HL-60 (cell line): ENCODE measurements at regions not wholly inside any gene's neighbourhood (a gene's known extent, or its start where the extent isn't known, plus 50 kb on each side); places are given as distances from the start of the nearest gene placed in this dataset.

ENCODE experiments used
- DNase-seq, 2 experiments: peaks; one replicate each; pipeline ENCODE4 v3.0.0-alpha.2; 2010 to 2020; ENCODE audit warnings: low read depth in 1 of 2, low spot score in 1 of 2
- H3K27ac ChIP-seq: fragments of 250-450 bp; sonication (Bioruptor Pico); replicated peaks from 2 replicates; pipeline ENCODE4 v1.5.1; 2020; ENCODE audit warnings: mild to moderate bottlenecking, moderate library complexity
- H3K27me3 ChIP-seq: fragments of 250-450 bp; sonication (Bioruptor Pico); 2 replicates; pipeline ENCODE4 v1.5.1; 2021; ENCODE audit warnings: mild to moderate bottlenecking, moderate library complexity; ENCODE audit not compliant: insufficient read depth, poor library complexity, severe bottlenecking
- H3K4me3 ChIP-seq: replicated peaks from 2 replicates; pipeline ENCODE4 v1.5.1; 2011; ENCODE audit warnings: mild to moderate bottlenecking, control low read depth, low read length; ENCODE audit not compliant: insufficient read depth
- GABPA ChIP-seq: IDR thresholded peaks from 2 replicates; pipeline ENCODE4 v1.6.1; 2012; ENCODE audit warnings: low read depth
- POLR2AphosphoS5 ChIP-seq: IDR thresholded peaks from 2 replicates; pipeline ENCODE4 v1.6.1; 2012; ENCODE audit warnings: low read depth
- SPI1 ChIP-seq: IDR thresholded peaks from 2 replicates; pipeline ENCODE4 v1.6.1; 2012; ENCODE audit warnings: low read depth, mild to moderate bottlenecking, borderline replicate concordance
- TF ChIP-seq, protein P1 (sequence below): IDR thresholded peaks from 2 replicates; pipeline ENCODE4 v1.6.1; 2012; ENCODE audit warnings: low read depth; ENCODE audit not compliant: insufficient replicate concordance
- TF ChIP-seq, protein P2 (sequence below): IDR thresholded peaks from one replicate; pipeline ENCODE4 v1.5.1; 2011; ENCODE audit warnings: low read length, control low read depth, inconsistent platforms; ENCODE audit not compliant: insufficient read depth

DNA sequence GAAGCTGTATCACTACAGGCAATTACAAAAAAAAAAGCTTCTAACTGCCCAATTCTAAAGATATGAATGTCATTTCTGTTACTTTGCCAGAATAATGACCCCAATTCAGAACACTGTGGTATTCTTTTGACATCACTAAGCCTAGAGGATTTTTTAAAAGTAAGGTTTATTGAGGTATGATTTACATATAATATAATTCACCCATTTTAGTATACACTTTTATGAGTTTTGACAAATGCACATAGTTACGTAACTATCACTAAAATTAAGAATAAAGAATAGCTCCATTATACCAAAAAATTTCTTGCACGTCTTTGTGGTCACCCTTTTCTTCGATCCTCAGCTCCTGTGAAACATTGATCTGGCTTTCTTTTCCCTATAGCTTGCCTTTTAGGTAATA lies 74.0 kb upstream of the PLSCR5 start:
- no peak overlapping the region for H3K27ac ChIP-seq
- TF ChIP-seq, protein P1, sequence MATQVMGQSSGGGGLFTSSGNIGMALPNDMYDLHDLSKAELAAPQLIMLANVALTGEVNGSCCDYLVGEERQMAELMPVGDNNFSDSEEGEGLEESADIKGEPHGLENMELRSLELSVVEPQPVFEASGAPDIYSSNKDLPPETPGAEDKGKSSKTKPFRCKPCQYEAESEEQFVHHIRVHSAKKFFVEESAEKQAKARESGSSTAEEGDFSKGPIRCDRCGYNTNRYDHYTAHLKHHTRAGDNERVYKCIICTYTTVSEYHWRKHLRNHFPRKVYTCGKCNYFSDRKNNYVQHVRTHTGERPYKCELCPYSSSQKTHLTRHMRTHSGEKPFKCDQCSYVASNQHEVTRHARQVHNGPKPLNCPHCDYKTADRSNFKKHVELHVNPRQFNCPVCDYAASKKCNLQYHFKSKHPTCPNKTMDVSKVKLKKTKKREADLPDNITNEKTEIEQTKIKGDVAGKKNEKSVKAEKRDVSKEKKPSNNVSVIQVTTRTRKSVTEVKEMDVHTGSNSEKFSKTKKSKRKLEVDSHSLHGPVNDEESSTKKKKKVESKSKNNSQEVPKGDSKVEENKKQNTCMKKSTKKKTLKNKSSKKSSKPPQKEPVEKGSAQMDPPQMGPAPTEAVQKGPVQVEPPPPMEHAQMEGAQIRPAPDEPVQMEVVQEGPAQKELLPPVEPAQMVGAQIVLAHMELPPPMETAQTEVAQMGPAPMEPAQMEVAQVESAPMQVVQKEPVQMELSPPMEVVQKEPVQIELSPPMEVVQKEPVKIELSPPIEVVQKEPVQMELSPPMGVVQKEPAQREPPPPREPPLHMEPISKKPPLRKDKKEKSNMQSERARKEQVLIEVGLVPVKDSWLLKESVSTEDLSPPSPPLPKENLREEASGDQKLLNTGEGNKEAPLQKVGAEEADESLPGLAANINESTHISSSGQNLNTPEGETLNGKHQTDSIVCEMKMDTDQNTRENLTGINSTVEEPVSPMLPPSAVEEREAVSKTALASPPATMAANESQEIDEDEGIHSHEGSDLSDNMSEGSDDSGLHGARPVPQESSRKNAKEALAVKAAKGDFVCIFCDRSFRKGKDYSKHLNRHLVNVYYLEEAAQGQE, result no peak
- TF ChIP-seq SPI1 (no peak), POLR2AphosphoS5 (no peak), GABPA (no peak)
- TF ChIP-seq, protein P2, sequence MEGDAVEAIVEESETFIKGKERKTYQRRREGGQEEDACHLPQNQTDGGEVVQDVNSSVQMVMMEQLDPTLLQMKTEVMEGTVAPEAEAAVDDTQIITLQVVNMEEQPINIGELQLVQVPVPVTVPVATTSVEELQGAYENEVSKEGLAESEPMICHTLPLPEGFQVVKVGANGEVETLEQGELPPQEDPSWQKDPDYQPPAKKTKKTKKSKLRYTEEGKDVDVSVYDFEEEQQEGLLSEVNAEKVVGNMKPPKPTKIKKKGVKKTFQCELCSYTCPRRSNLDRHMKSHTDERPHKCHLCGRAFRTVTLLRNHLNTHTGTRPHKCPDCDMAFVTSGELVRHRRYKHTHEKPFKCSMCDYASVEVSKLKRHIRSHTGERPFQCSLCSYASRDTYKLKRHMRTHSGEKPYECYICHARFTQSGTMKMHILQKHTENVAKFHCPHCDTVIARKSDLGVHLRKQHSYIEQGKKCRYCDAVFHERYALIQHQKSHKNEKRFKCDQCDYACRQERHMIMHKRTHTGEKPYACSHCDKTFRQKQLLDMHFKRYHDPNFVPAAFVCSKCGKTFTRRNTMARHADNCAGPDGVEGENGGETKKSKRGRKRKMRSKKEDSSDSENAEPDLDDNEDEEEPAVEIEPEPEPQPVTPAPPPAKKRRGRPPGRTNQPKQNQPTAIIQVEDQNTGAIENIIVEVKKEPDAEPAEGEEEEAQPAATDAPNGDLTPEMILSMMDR, result no peak
- no peak for DNase-seq
- H3K27me3 ChIP-seq, result no peaks in the 10 kb centered on the region
- H3K4me3 ChIP-seq, result no peak overlapping the region

DNA sequence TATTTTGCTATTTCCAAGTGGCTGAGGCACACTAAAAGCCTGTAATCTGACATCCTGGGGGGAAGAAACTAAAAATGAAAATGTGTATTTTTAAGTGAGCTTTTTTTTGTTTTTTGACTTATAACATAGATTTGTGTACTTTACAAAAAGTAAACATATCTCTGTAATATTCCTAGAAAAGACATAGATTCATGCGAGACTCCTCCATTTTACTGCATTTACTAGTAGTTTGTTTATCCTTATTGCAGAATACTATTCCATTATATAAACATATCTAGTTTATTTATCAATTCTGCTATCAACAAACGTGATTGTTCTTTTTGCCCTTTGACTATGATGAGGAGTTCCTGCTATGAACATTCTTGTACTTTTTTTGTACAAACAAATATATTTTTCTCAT lies 67.8 kb upstream of the PLSCR5 start:
- no peak overlapping the region for H3K27ac ChIP-seq
- H3K4me3 ChIP-seq, result no peak overlapping the region
- no peak for DNase-seq
- H3K27me3 ChIP-seq, result no peaks in the 10 kb centered on the region
- TF ChIP-seq, protein P1, result no peak
- TF ChIP-seq POLR2AphosphoS5 (no peak), GABPA (no peak), SPI1 (no peak)
- TF ChIP-seq, protein P2, result no peak

DNA sequence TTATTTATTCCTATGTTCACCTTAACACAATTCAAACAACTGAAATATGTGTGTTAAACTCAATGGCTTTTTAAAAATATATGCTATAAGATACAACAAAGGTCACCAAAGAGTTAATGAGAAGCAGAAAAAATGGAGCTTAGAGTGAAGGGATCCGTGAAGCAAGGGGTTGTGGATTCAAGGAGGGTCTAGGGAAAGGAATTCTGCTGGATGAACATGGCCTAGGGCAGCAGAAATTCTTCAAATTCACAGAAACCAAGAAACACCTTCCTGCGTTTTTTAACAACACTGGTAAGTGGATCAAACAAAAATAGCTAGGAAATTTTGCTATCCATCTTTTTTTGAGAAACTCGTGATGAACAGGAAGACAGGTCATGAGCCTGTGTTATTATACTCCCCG lies 59.3 kb upstream of the PLSCR5 start:
- no peak for TF ChIP-seq GABPA
- TF ChIP-seq POLR2AphosphoS5, result no peak
- TF ChIP-seq, protein P2, result no peak
- no peak for TF ChIP-seq SPI1
- DNase-seq, result no peak
- no peaks in the 10 kb centered on the region for H3K27me3 ChIP-seq
- H3K4me3 ChIP-seq, result no peak overlapping the region
- no peak overlapping the region for H3K27ac ChIP-seq

DNA sequence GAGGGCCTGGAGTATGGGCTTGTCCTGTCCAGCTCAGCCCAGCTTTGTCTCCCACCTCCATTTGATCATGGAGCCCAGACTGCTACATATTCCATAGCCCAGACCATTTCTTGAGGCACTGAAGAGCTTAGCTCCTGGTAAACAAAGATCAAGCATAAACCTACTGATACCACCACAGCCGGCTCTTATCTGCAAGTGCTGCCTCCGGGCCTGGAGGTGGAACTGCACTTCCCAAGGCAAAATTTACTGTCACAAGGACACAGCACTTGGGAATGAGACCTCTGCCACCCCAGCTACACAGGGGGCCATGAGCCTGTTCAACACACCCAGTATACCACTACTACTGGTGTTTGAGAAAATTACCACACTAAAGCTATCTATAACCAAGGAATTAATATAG lies 53.7 kb upstream of the PLSCR5 start:
- DNase-seq, result no peak
- no peak for TF ChIP-seq GABPA
- TF ChIP-seq, protein P1, result no peak
- TF ChIP-seq, protein P2, result no peak
- no peak for TF ChIP-seq SPI1
- TF ChIP-seq POLR2AphosphoS5, result no peak
- Histone ChIP-seq H3K27me3 (no peaks in the 10 kb centered on the region), H3K4me3 (no peak overlapping the region), H3K27ac (no peak overlapping the region)
